Stimulated activated CD8-positive, alpha-beta memory T cell treated with anti-CD3 and anti-CD28 coated beads, Interleukin-7, amount 100 ng/mL, for 24 hours (primary cell): ENCODE measurements at regions not wholly inside any gene's neighbourhood (a gene's known extent, or its start where the extent isn't known, plus 50 kb on each side); places are given as distances from the start of the nearest gene placed in this dataset.
"Not testable (repeated sequence)": the region's sequence is repeated elsewhere in the genome, so short reads cannot be mapped to it uniquely, and the experiment has no call there.

Source experiments
- DNase-seq: peaks from one replicate; pipeline ENCODE4 v3.0.0-alpha.2; 2020; ENCODE audit warnings: low read depth

GRCh38 chr21:23607782-23608431, 1999.4 kb downstream of the MRPL39 start:
- no peak for DNase-seq

DNA sequence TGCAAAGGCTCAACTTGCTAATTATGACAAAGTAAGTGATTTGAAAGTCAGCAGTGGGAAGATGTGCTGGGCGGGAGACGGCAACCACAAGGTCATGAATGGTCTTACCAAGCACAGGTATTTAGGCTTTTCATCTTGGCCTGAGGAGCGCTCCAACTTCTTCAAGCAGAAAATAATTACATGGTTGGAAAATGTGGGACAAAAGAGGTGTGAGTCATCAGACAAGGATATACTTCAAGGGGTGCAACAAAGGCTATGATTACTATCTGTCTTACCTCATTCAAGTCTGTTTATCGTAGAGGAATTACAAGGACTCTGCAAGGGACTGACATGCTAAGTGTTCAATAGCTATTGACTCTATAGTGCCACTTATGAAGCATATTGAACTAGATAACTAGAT, 2005.7 kb downstream of the MRPL39 start:
- DNase-seq: no peak

GRCh38 chr21:23593582-23593981, 2013.7 kb downstream of the MRPL39 start:
- DNase-seq: no peak

GRCh38 chr21:23585419-23585818, 2021.9 kb downstream of the MRPL39 start:
- no peak for DNase-seq

DNA sequence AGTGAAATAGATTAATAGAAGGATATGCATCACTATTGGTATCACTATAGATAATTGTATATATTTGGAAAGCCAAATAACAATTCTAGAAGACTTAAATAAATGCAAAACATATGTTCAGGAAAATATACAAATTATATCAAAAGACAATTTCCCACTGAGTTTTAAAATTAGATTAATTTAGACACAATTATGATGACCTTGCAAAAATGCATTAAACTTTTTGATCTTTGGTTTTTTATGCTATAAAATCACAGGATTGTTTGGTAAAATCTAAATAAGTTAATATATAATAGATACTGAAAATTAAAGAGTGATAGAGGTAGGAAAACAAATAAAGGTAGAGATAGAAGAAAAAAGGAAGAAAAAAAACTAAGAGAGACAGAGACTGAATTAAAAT, 2027.7 kb downstream of the MRPL39 start:
- no peak for DNase-seq

DNA sequence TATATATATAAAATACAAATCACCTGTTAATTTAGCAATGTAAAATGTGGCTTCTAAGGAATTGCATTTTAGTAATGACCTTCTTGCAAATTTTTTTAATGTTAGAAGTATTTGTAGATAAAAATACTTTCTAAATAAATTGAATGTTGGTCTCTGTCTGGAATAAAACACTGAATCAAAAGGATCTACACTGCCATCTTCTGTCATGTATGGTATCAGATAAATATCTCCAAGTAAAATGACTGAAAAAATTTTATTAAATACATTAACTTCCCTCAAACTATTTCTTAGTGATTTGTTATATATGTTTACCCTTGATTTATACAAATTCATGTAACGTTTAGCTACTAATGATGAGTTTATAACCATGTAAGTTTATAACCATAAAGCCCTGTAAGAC, 2029.3 kb downstream of the MRPL39 start:
- no peak for DNase-seq

- DNase-seq: no peak
These were observed 2032.3 kb downstream of the MRPL39 start for GRCh38 chr21:23574932-23575331.

- not testable (repeated sequence) for DNase-seq
These were observed 2058.4 kb downstream of the MRPL39 start for GRCh38 chr21:23548924-23549323.

DNA sequence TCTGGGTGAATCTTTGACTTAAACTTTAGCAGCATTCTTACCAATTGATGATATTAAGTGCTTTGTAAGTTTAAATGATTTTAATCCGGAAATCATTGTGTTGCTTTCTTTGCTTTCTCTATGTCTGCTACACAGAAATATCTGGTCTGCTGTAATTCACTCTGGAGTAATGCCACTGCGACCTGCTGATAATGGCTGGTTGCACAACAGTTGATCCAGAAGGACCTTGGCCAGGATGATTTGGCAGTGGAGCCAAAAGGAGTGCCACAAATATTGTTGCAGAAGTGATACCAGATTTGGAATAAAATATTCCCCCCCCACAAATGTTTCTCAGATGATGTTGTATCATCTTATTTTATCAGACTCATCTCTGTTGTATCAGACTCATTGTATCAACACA, 2063.9 kb downstream of the MRPL39 start:
- no peak for DNase-seq

GRCh38 chr21:23542097-23542496, 2065.2 kb downstream of the MRPL39 start:
- no peak for DNase-seq

DNA sequence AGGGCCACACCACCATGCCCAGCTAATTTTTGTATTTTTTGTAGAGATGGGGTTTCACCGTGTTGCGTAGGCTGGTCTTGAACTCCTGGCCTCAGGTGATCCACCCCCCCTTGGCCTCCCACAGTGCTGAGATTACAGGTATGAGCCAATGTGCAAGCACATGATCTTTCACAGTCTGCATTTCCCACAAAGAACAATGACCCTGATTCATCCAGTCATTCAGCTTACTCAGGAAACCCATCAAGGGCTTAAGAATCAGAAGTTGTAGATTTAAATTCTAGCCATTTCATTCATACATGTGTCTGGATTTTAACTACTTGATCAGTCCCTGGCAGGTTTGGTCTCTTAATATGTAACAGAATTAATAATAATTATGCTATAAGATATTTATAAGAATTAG, 2065.7 kb downstream of the MRPL39 start:
- no peak for DNase-seq

- no peak for DNase-seq
These were observed 2072.4 kb downstream of the MRPL39 start for GRCh38 chr21:23534850-23535249.

GRCh38 chr21:23531444-23531843, 2075.8 kb downstream of the MRPL39 start:
- DNase-seq: no peak

GRCh38 chr21:23524685-23525084, 2082.6 kb downstream of the MRPL39 start:
- DNase-seq: no peak

GRCh38 chr21:23522751-23523150, 2084.5 kb downstream of the MRPL39 start:
- no peak for DNase-seq

GRCh38 chr21:23507501-23507900, 2099.8 kb downstream of the MRPL39 start:
- DNase-seq: no peak

DNA sequence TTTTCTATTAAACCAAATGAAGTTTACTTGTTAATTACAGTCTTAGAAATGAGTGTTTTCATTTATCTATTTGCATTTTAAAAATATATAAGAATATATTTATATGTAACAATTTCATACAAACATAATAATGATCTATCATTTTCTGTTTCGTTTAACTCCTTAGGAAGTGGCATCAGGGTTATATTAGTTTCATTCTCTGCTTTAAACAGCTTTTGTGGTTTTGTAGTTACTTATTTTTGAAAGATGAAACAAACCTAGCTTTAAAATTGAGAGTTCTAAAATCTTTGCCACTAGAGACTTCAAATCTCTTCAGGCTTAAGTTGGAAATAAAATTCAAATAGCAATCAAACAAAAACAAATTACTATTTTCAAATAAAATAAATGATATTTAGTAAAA, 2110.6 kb downstream of the MRPL39 start:
- DNase-seq: no peak

DNA sequence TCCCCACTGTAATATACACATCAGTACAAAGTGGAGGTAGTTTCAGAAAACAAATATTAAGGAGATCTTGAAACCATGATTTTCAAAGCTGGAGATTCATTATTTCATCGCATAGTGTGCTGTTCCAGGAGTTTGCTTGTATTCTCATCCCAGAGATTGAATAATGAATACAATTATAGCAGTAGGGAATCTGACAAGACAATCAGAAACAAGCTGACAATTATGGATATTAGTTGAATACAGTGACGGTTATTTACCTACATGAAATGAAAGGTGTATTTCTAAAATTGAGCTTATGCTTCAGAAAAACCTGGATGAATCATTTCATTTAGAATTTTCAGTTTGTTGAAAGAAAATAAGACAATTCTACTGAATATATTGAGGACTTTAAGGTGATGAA, 2119.0 kb downstream of the MRPL39 start:
- no peak for DNase-seq

DNA sequence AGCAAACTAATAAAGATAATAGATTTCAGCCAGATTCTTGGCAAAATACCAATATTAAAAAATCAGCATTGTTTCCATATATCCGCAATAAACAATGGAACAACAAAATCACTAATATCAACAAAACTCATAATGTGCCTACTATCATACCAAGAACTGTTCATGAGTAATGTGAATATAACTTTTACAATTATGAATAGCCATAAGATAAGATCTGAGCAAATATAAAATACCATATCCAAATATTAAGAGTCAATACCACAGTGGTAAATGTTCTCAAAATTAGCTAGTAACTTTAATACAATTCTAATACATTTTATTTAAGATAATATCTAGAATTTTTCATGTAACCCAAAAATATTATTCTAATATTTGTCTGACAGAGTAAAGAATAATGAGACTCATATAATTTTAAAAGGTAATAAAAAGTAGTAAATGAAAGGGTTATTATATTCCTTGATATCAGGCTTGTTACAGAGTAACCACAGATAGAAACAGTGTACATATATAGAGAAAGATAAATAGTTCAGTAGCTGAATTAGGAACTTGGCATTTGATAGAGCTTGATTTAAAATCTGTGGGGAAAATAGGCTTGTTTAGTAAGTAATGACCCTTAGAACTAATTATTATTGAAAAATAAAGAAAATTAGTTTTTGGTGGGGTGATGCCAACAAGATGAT, 2126.6 kb downstream of the MRPL39 start:
- no peak for DNase-seq

GRCh38 chr21:23478381-23478780, 2128.9 kb downstream of the MRPL39 start:
- no peak for DNase-seq

- no peak for DNase-seq
These were observed 2131.7 kb downstream of the MRPL39 start for GRCh38 chr21:23475281-23476219.

DNA sequence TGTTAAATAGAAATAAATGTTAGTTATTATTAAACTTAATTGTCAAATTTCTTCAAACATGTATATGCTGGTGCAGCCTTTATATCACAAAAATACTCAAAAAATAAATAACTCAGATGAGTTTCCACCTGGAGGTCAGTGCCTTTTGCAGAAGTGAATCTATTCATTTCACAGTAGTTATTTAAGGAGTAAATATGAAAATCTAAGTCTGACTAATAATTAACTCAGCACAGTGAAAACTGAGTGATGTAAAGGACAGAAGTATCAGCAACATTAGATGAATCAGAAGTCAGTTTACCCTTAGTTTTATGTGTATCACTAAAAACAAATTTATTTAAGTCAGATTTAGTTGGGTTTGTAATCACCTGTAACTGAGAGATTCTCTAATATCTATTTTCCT, 2135.4 kb downstream of the MRPL39 start:
- DNase-seq: no peak

DNA sequence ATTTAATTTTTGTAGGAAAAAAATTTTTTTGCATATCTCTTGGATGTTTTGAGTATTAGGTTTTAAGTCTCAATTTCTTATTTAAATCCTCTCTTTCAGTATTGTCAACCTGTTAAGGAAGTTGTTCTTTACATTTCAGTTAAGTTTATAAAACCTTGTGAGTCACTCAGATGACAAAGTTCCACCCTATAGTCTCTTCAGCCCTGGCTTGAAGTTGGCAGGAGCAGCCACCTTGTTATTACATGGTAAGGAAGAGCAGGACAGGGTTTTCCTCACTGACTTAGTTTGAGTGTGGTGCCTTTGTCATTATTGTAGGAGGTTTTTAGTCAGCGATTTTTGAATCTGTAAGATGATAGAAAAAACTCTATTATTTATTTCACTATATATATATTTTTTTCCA, 2143.9 kb downstream of the MRPL39 start:
- no peak for DNase-seq
